HepG2 (cell line): ENCODE measurements at regions not wholly inside any gene's neighbourhood (a gene's known extent, or its start where the extent isn't known, plus 50 kb on each side); places are given as distances from the start of the nearest gene placed in this dataset.

ENCODE experiments used
- ATAC-seq: fragments of 200-7000 bp; cut with Tn5 transposase; 3 replicates; pipeline ENCODE4 v1.9.1; 2020; ENCODE audit warnings: mild to moderate bottlenecking, moderate library complexity
- BruUV-seq: library from RNA; stranded (reverse); fragments of 400-500 nt; replicated peaks from 2 replicates; lab custom pipeline; 2021; lab: Mats Ljungman, UMichigan
- CTCF ChIA-PET: fragments of 300-600 bp; formaldehyde crosslinking; extraction: SDS; loops from one replicate; lab custom pipeline; 2021; ENCODE audit warnings: low total read pairs, inconsistent platforms, low intra/inter-chr PET ratio; lab: Yijun Ruan, JAX
- POLR2A ChIA-PET: fragments of 350-600 bp; sonication (Branson Sonifier 250); formaldehyde crosslinking; loops from one replicate; lab custom pipeline; 2020; ENCODE audit warnings: antibody characterized with exemption, inconsistent platforms; lab: Yijun Ruan, JAX
- DNase-seq: peaks from one replicate; pipeline ENCODE4 v3.0.0-alpha.2; 2015; ENCODE audit warnings: low spot score
- FAIRE-seq: peaks from 3 replicates; lab custom pipeline; 2011; peaks lifted over from hg19 to GRCh38; lab: Jason Lieb, UNC
- H2AFZ ChIP-seq: one replicate; pipeline ENCODE4 v1.6.1; 2011; ENCODE audit warnings: low read length, inconsistent platforms
- H3K27ac ChIP-seq: fragments of 300-600 bp; 3 replicates; pipeline ENCODE4 v1.8.0; 2011; ENCODE audit warnings: mixed run types, mild to moderate bottlenecking, mixed read lengths, low read length, inconsistent platforms; ENCODE audit not compliant: insufficient read depth; ENCODE audit errors: extremely low read length
- H3K27me3 ChIP-seq, 2 experiments: fragments of 200-600 bp in 1 of 2; 2 replicates in 1 of 2; 3 replicates in 1 of 2; pipeline versions ENCODE4 v1.6.0 to v1.8.0; 2011; ENCODE audit warnings: low read length in 2 of 2, mild to moderate bottlenecking in 2 of 2, moderate library complexity in 2 of 2, inconsistent platforms in 1 of 2; ENCODE audit not compliant: insufficient read depth in 2 of 2, control insufficient read depth in 1 of 2
- H3K36me3 ChIP-seq, 2 experiments: fragments of 200-600 bp in 1 of 2; replicated peaks in 1 of 2; 2 replicates in 1 of 2; 3 replicates in 1 of 2; pipeline versions ENCODE4 v1.5.1 to v1.8.0; 2011; ENCODE audit warnings: low read length in 2 of 2, inconsistent platforms in 1 of 2; ENCODE audit not compliant: insufficient read depth in 2 of 2, control insufficient read depth in 1 of 2
- H3K4me1 ChIP-seq: 2 replicates; pipeline ENCODE4 v1.5.1; 2012; ENCODE audit warnings: low read length, inconsistent platforms; ENCODE audit not compliant: insufficient read depth
- H3K4me2 ChIP-seq: 2 replicates; pipeline ENCODE4 v1.6.0; 2011; ENCODE audit warnings: low read depth, low read length, inconsistent platforms
- H3K4me3 ChIP-seq, 3 experiments: fragments of 200-600 bp in 1 of 3; sonication (generic), shearing (Covaris generic) in 1 of 3; replicated peaks in 1 of 3; 2 replicates each; pipeline ENCODE4 v1.5.1; 2011 to 2016; ENCODE audit warnings: low read length in 3 of 3, inconsistent platforms in 2 of 3, low read depth in 2 of 3, mild to moderate bottlenecking in 2 of 3, control low read depth in 1 of 3, mixed read lengths in 1 of 3; ENCODE audit not compliant: insufficient read depth in 1 of 3
- H3K79me2 ChIP-seq: one replicate; pipeline ENCODE4 v1.6.1; 2011; ENCODE audit warnings: low read length, inconsistent platforms; ENCODE audit not compliant: insufficient read depth
- H3K9ac ChIP-seq: 2 replicates; pipeline ENCODE4 v1.6.0; 2011; ENCODE audit warnings: mild to moderate bottlenecking, low read depth, low read length, inconsistent platforms; ENCODE audit not compliant: insufficient read depth
- H3K9me3 ChIP-seq: 2 replicates; pipeline ENCODE4 v1.5.1; 2012; ENCODE audit warnings: mild to moderate bottlenecking, low read length
- H4K20me1 ChIP-seq: 2 replicates; pipeline ENCODE4 v1.6.0; 2011; ENCODE audit warnings: inconsistent platforms, mild to moderate bottlenecking, low read length, moderate library complexity; ENCODE audit not compliant: insufficient read depth
- FOXA3 ChIP-seq: IDR thresholded peaks from 2 replicates; pipeline ENCODE4 v1.6.1; 2016; ENCODE audit warnings: missing genetic modification reagents, missing compliant biosample characterization
- KLF9 ChIP-seq: IDR thresholded peaks from 2 replicates; pipeline ENCODE4 v1.6.1; 2016; ENCODE audit warnings: low read depth
- NFIB ChIP-seq: sonication (generic); formaldehyde crosslinking; IDR thresholded peaks from 2 replicates; pipeline ENCODE4 v1.9.0; 2021; ENCODE audit warnings: missing genetic modification reagents, mild to moderate bottlenecking, borderline replicate concordance
- PHB2 ChIP-seq: fragments of 450-650 bp; IDR thresholded peaks from 2 replicates; pipeline ENCODE4 v1.6.1; 2018; ENCODE audit not compliant: partially characterized antibody
- SOX5 ChIP-seq: IDR thresholded peaks from 2 replicates; pipeline ENCODE4 v1.6.1; 2016; ENCODE audit warnings: borderline replicate concordance
- SRSF4 ChIP-seq: fragments of 200-400 bp; formaldehyde crosslinking; IDR thresholded peaks from one replicate; pipeline ENCODE4 v1.6.1; 2018; ENCODE audit warnings: mild to moderate bottlenecking, low read depth, low read length, moderate library complexity; ENCODE audit not compliant: poor library complexity, severe bottlenecking
- STAT5B ChIP-seq: sonication (generic); formaldehyde crosslinking; IDR thresholded peaks from 2 replicates; pipeline ENCODE4 v1.4.0; 2020; ENCODE audit warnings: missing genetic modification reagents
- TFE3 ChIP-seq: IDR thresholded peaks from 2 replicates; pipeline ENCODE4 v1.6.1; 2016
- ZFP36 ChIP-seq: fragments of 150-350 bp; IDR thresholded peaks from 2 replicates; pipeline ENCODE4 v1.6.1; 2018; ENCODE audit warnings: borderline replicate concordance, low read length, low read depth; ENCODE audit not compliant: partially characterized antibody
- ZFY ChIP-seq: sonication (generic); formaldehyde crosslinking; IDR thresholded peaks from 2 replicates; pipeline ENCODE4 v1.4.0; 2020; ENCODE audit warnings: missing genetic modification reagents
- ZNF318 ChIP-seq: sonication (generic); formaldehyde crosslinking; IDR thresholded peaks from 2 replicates; pipeline ENCODE4 v1.4.0; 2020; ENCODE audit warnings: mild to moderate bottlenecking, missing genetic modification reagents
- ZNF414 ChIP-seq: sonication (generic); formaldehyde crosslinking; IDR thresholded peaks from 2 replicates; pipeline ENCODE4 v1.5.0; 2020; ENCODE audit warnings: missing genetic modification reagents
- ZNF737 ChIP-seq: sonication (generic); formaldehyde crosslinking; IDR thresholded peaks from 2 replicates; pipeline ENCODE4 v1.5.0; 2020; ENCODE audit warnings: missing genetic modification reagents, mild to moderate bottlenecking, borderline replicate concordance
- ZNF761 ChIP-seq: sonication (generic); formaldehyde crosslinking; conservative IDR thresholded peaks from 2 replicates; pipeline ENCODE4 v1.4.0; 2020; ENCODE audit warnings: mild to moderate bottlenecking, missing genetic modification reagents
- ZSCAN9 ChIP-seq: IDR thresholded peaks from 2 replicates; pipeline ENCODE4 v1.6.1; 2016; ENCODE audit warnings: borderline replicate concordance
- WGBS: methylation state at CpG from one replicate; pipeline ENCODE4 v1.1.6; 2017; ENCODE audit warnings: low lambda C conversion rate; 5-methylcytosine and 5-hydroxymethylcytosine counted together
- in situ Hi-C: cut with HindIII; loops from 2 replicates; pipeline ENCODE4 v1.10.0; 2017; ENCODE audit warnings: low pct_unique_long_range_greater_than_20kb; ENCODE audit not compliant: extremely low pct_ligation_motif_present
- intact Hi-C: fragments of 100-400 bp; cut with micrococcal nuclease; formaldehyde crosslinking; loops from one replicate; pipeline ENCODE4 v1.10.0; 2022; ENCODE audit not compliant: unreplicated experiment

- ATAC-seq, result peak; percentile 67
- Histone ChIP-seq H3K4me3 (peak overlapping the region; percentile 4 to 59 (median 45); a peak in 4 of 6 replicates), H3K79me2 (no peaks in the 10 kb centered on the region), H3K4me1 (peaks cover 100% of the 10 kb centered on the region), H3K27ac (peak overlapping the region; percentile 77), H3K9me3 (no peaks in the 10 kb centered on the region), H4K20me1 (no peaks in the 10 kb centered on the region), H3K9ac (peak overlapping the region; percentile 61), H3K36me3 (no peaks in the 10 kb centered on the region), H2AFZ (no peak overlapping the region), H3K4me2 (peak overlapping the region; percentile 90), H3K27me3 (no peaks in the 10 kb centered on the region)
- intact Hi-C loops, result no loop called here
- in situ Hi-C loops, result no loop called here
- ChIA-PET POLR2A (interaction anchor here (0.5 to 2.0 kb wide), 13 partner anchors 12 to 444 kb away, joined by 3 to 13 read pairs (median 5); partner anchors contain the start of gene MCFD2), CTCF (no interaction called here)
- peak; percentile 74 for DNase-seq
- WGBS, result 5% methylated on average over 5 of the region's 5 CpGs
- BruUV-seq, result TSS peak; percentile 61
- FAIRE-seq, result no peak
- TF ChIP-seq TFE3 (0 out of 2 replicates have a peak, but pooled peaks have one; percentile 1), ZSCAN9 (CRISPR knock-in tag) (no peak), SOX5 (CRISPR knock-in tag) (no peak), KLF9 (CRISPR knock-in tag) (0 out of 2 replicates have a peak, but pooled peaks have one; percentile 9), SRSF4 (no peak), ZNF318 (CRISPR knock-in tag) (no peak), FOXA3 (0 out of 2 replicates have a peak, but pooled peaks have one; percentile 2), NFIB (CRISPR knock-in tag) (no peak), ZFY (CRISPR knock-in tag) (peak; percentile 33; the same call in 1 of the 2 replicates), ZNF761 (peak; percentile 13; the same call in 1 of the 2 replicates), ZFP36 (no peak), PHB2 (no peak), ZNF414 (CRISPR knock-in tag) (no peak), STAT5B (CRISPR knock-in tag) (no peak), ZNF737 (0 out of 2 replicates have a peak, but pooled peaks have one; percentile 8)
These were observed 59.6 kb upstream of the EPCAM start for GRCh38 chr2:47309472-47309951.
